Astrocyte of the cerebellum (primary cell): ENCODE measurements at regions not wholly inside any gene's neighbourhood (a gene's known extent, or its start where the extent isn't known, plus 50 kb on each side); places are given as distances from the start of the nearest gene placed in this dataset.
"Not testable (repeated sequence)": the region's sequence is repeated elsewhere in the genome, so short reads cannot be mapped to it uniquely, and the experiment has no call there.

Source experiments
- DNase-seq: peaks from one replicate; pipeline ENCODE4 v3.0.0-alpha.2; 2011; ENCODE audit warnings: low read depth
- H3K4me3 ChIP-seq: 2 replicates; pipeline ENCODE4 v1.5.1; 2011; ENCODE audit warnings: mild to moderate bottlenecking, low read depth, low read length, moderate library complexity
- in situ Hi-C: cut with HindIII; loops from 2 replicates; pipeline ENCODE4 v1.10.0; 2017; ENCODE audit warnings: low sequenced_read_pairs
- TF ChIP-seq, protein P1 (sequence below): IDR thresholded peaks from 2 replicates; pipeline ENCODE4 v1.5.1; 2012; ENCODE audit warnings: low read length, low read depth, moderate library complexity, mild to moderate bottlenecking; ENCODE audit errors: missing control alignments

DNA sequence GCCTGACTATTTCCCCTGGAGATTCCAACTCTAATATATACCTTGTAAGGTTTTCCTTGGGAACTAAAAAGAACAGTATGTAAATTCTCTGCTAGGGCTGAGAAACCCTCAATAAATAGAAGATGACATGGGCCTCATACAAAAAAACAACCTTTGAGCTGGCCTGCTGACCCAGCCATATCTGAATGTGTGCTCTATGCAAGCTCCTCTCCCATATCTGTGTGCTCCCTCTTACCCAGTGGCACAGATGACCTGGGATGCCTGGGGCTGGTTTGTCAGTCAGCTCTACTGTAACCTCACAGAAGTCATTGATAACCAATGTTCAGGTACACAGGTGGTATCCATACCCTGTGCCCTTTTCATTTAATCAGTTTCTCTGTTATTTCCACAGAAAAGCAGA, 329.2 kb downstream of the SEC16B start:
- in situ Hi-C loops, result no loop called here
- TF ChIP-seq, protein P1, sequence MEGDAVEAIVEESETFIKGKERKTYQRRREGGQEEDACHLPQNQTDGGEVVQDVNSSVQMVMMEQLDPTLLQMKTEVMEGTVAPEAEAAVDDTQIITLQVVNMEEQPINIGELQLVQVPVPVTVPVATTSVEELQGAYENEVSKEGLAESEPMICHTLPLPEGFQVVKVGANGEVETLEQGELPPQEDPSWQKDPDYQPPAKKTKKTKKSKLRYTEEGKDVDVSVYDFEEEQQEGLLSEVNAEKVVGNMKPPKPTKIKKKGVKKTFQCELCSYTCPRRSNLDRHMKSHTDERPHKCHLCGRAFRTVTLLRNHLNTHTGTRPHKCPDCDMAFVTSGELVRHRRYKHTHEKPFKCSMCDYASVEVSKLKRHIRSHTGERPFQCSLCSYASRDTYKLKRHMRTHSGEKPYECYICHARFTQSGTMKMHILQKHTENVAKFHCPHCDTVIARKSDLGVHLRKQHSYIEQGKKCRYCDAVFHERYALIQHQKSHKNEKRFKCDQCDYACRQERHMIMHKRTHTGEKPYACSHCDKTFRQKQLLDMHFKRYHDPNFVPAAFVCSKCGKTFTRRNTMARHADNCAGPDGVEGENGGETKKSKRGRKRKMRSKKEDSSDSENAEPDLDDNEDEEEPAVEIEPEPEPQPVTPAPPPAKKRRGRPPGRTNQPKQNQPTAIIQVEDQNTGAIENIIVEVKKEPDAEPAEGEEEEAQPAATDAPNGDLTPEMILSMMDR, result no peak
- H3K4me3 ChIP-seq, result no peak overlapping the region
- no peak for DNase-seq

DNA sequence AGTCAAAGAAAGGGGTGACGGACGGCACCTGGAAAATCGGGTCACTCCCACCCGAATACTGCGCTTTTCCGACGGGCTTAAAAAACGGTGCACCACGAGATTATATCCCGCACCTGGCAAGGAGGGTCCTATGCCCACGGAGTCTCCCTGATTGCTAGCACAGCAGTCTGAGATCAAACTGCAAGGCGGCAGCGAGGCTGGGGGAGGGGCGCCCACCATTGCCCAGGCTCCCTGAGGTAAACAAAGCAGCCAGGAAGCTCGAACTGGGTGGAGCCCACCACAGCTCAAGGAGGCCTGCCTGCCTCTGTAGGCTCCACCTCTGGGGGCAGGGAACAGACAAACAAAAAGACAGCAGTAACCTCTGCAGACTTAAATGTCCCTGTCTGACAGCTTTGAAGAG, 335.7 kb downstream of the SEC16B start:
- DNase-seq, H3K4me3 ChIP-seq, in situ Hi-C loops: not testable (repeated sequence)

DNA sequence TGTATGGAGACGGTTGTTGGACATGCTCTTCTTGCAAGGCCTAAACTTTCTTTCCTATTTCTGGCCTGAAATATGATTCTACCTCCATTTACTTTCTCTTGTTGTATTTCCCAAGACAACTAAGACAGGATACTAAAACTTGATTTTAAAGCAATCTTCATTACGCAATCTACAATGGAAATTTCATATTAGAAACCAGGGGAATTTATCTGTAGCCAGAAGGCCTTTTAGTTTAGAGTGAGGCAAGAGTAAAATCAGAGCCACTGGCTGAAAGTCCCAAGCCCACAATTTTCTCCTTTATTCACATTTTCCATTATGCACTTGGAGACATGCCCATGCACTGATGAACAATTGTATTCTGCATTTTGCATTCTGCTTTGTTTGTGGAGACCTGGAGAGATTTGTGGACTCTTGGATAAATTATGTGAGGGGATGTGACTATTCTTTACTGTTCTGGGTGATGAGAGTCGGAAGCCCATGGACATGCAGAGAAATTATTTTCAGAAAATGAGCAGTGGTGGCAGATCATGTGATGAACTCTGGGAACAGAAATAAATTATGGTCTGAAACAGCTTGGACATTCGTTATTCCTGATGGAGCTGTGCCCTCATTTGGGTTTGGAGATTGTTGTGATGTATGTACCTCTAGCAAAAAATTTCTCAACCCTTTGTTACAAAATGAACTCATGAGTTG, 336.8 kb downstream of the SEC16B start:
- H3K4me3 ChIP-seq, result no peak overlapping the region
- in situ Hi-C loops, result no loop called here
- DNase-seq, result no peak
- TF ChIP-seq, protein P1, result no peak

DNA sequence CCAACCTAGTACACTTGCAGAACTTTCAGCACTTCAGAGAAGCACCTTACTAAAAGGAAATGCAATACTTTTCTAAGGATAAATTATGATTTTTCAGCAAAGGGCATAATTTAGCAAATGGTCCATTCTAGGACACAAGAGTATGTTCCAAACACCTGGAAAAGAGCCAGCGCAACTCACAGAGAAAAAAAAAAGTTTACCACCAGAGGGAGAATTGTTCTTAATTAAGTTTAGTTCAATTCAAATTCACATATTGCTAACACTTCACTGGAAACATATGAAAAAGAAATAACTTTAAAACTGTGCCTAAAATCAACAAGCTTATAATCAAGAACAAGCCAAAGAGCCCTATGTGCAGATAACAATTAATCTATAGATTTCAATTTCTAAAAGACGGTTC, 338.1 kb downstream of the SEC16B start:
- in situ Hi-C loops, result no loop called here
- H3K4me3 ChIP-seq, result no peak overlapping the region
- TF ChIP-seq, protein P1, result no peak
- DNase-seq, result no peak

DNA sequence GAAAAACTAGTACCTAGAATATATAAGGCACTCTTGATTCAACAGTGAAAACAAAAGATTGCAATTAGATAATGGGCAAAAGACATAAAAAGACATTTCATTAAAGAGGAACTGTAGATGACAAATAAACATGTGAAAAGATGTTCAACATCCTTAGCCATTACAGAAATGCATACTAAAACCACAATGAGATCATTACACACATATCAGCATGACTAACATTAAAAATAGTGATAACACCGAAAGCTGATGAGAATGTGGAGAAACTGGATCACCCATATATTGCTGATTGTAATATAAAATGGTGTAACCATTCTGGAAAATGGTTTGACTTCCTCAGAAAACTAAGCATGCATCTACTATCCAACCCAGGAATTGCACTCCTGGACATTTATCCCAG, 340.3 kb downstream of the SEC16B start:
- TF ChIP-seq, protein P1, result no peak
- DNase-seq, result no peak
- in situ Hi-C loops, result no loop called here
- H3K4me3 ChIP-seq, result no peak overlapping the region

DNA sequence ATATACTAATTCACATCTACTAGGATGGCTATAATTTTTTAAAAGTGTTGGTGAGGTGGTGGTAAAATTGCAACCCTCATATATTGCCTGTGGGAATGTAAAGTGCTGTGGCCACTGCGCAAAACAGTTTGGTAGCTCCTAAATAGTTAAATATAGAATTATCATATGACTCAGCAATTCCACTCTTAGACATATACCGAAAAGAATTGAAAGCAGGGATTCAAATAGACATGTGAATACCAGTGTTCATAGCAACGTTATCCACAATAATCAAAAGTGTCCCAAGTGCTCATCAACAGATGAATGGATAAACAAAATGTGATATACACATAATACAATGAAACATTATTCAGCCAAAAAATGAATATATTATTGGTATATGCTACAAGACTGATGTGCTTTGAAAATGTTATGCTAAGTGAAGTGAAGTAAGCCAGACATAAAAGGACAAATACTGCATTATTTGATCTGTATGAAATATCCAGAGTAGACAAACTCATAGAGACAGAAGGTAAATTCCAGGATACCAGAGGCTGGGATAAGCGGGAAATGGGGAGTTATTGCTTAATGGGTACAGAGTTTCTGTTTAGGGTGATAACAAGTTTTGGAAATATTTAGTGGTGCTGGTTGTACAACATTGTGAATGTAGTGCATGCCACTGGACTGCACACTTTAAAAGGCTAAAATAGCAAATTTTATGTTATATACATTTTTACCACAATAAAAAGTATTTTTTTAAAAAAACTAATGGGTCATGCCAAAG, 342.5 kb downstream of the SEC16B start:
- DNase-seq, result no peak
- H3K4me3 ChIP-seq, result no peak overlapping the region
- TF ChIP-seq, protein P1, result no peak
- in situ Hi-C loops, result no loop called here

DNA sequence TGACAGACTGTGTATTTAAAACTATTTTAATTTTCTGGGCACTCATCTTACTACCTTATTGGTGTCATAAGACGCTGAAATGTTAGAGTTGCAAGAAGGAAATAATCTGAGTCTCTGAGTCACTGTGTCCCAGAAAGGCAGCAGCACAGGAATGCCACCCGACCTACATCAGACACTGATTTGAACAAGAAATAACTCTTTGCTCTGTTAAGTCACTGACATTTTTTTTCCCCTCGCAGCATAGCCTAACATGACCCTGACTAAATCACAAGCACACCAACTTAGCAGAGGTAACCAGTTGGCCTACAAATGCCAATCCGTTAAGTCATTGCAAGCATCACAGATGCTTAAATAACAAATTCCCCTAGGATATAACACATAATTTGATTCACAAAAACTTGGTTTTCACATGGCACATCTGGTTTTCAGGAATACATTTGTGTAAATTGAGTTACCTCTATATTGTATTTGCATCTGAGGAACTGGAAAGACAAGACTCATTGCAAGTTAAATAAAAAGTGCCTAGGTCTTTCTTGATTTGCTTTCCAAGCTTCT, 349.1 kb downstream of the SEC16B start:
- DNase-seq, result no peak
- in situ Hi-C loops, result no loop called here
- H3K4me3 ChIP-seq, result no peak overlapping the region
- TF ChIP-seq, protein P1, result no peak
